BJ (cell line): ENCODE measurements at regions not wholly inside any gene's neighbourhood (a gene's known extent, or its start where the extent isn't known, plus 50 kb on each side); places are given as distances from the start of the nearest gene placed in this dataset.

Source experiments
- CTCF ChIA-PET: fragments of 350-600 bp; formaldehyde crosslinking; extraction: SDS; loops from one replicate; lab custom pipeline; 2021; ENCODE audit warnings: antibody characterized with exemption, inconsistent platforms; lab: Yijun Ruan, JAX
- POLR2A ChIA-PET: fragments of 300-600 bp; sonication (Branson Sonifier 250); formaldehyde crosslinking; extraction: SDS; loops from one replicate; lab custom pipeline; 2021; ENCODE audit warnings: antibody characterized with exemption; lab: Charles Lee
- DNase-seq: peaks from one replicate; pipeline ENCODE4 v3.0.0-alpha.2; 2011; ENCODE audit warnings: low read depth
- H3K27me3 ChIP-seq: 2 replicates; pipeline ENCODE4 v1.6.0; 2011; ENCODE audit warnings: low read length; ENCODE audit not compliant: control insufficient read depth, insufficient read depth
- H3K36me3 ChIP-seq: 2 replicates; pipeline ENCODE4 v1.5.1; 2011; ENCODE audit warnings: low read length; ENCODE audit not compliant: control insufficient read depth, insufficient read depth
- H3K4me3 ChIP-seq: 2 replicates; pipeline ENCODE4 v1.5.1; 2011; ENCODE audit warnings: low read depth, mild to moderate bottlenecking, control low read depth, low read length
- CTCF ChIP-seq: IDR thresholded peaks from 2 replicates; pipeline ENCODE4 v1.5.1; 2011; ENCODE audit warnings: low read depth, mild to moderate bottlenecking, control low read depth, inconsistent platforms, low read length, moderate library complexity; ENCODE audit not compliant: insufficient read depth

- TF ChIP-seq CTCF: no peak
- Histone ChIP-seq H3K36me3 (no peaks in the 10 kb centered on the region), H3K4me3 (no peak overlapping the region), H3K27me3 (peaks cover 5% of the 10 kb centered on the region)
- DNase-seq: no peak
- ChIA-PET CTCF (no interaction called here), POLR2A (no interaction called here)
These were observed 162.8 kb upstream of the ANKH start for GRCh38 chr5:15034379-15034778.

DNA sequence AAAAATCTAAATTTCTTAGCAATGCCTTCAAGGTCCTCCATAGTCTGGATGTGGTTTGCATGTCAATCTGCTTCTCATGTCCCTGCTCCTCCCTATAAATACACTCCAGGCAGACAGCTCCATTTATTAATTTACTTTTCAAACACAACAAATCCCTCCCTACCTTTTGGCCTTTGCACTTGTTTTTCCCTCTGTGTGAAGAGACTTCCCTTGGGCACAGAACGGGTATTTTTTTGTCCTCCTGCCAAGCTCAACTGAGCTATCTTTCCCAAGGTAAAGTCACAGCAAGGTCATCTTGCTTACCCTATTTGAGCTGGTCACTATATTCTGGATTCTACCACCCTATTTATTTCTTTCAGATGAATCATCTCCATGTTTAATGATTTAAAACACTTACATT is 159.6 kb upstream of the ANKH start:
- no peak for TF ChIP-seq CTCF
- H3K27me3 ChIP-seq: peaks cover 6% of the 10 kb centered on the region
- no peak for DNase-seq
- POLR2A ChIA-PET: no interaction called here
- CTCF ChIA-PET: no interaction called here
- no peaks in the 10 kb centered on the region for H3K36me3 ChIP-seq
- no peak overlapping the region for H3K4me3 ChIP-seq

GRCh38 chr5:15027764-15028163 is 156.2 kb upstream of the ANKH start:
- peaks cover 6% of the 10 kb centered on the region for H3K27me3 ChIP-seq
- no peaks in the 10 kb centered on the region for H3K36me3 ChIP-seq
- CTCF ChIA-PET: interaction anchor here (1.5 kb wide), 1 partner anchor 9 kb away, joined by 4 read pairs; no protein-coding TSS in a partner anchor
- no peak for DNase-seq
- POLR2A ChIA-PET: no interaction called here
- no peak overlapping the region for H3K4me3 ChIP-seq
- no peak for TF ChIP-seq CTCF

DNA sequence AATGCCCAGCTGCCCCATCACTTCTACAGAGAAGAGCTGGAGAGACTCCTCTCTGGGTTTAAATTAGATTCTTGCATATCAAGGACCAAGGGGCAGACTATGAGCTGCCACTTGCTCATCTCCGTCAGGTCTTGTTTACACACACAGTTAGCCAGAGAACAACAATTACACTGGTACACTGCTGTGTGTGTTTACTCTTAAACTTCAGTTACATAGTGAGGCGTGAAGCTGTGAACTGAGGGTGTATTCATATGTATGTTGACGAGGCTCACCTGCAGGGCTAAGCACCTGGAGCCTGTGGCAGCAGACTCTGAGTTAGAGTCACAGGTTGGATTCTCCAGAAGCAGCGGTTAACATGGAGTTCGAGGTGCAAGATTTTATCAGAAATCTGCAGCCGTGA is 155.4 kb upstream of the ANKH start:
- H3K27me3 ChIP-seq: peaks cover 6% of the 10 kb centered on the region
- ChIA-PET POLR2A (no interaction called here), CTCF (interaction anchor here (1.4 to 1.5 kb wide), 2 partner anchors 9 to 10 kb away, joined by 3 to 4 read pairs; no protein-coding TSS in a partner anchor)
- TF ChIP-seq CTCF: no peak
- H3K36me3 ChIP-seq: no peaks in the 10 kb centered on the region
- no peak overlapping the region for H3K4me3 ChIP-seq
- DNase-seq: no peak

DNA sequence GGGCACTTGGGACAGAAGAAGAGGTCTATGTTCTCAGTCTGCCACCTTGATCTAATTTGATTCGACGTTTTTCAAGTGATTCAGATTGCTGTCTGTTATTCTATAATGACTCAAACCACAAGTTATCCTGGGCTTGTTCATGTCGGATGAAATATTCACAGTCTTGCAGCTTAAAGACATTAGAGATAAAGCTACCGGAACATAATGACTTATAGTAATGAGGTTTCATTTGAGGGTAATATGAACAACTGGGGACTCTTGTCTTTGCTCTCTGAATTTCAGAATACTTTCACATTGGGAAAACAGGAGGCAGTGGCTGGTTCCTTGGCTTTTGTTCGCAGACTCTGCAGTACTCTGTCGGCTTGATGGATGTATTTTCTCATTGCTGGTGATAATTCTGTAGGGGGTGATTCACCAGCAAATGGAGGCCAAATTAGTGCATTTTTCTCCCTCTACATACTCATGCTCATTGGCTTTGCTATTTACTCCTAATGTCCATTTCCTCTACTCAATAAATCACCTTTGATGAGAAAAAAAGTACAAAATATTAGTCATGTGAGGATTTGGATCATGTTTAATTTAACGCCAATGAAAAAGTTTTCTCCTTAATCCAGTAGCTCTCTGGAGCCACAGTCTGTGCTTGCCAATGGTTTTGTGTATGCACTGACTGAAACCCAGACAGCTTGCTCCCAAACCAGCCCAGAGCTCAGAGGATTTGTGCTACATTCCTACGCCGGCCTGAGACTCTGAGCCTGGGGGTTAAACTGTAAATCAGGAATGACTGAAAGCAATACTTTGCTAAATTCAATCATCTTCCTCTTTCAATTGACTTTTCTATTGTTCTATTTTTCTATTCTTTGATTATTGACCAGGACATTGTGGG is 154.7 kb upstream of the ANKH start:
- POLR2A ChIA-PET: no interaction called here
- no peak for DNase-seq

More for the DNA sequence above, 154.7 kb upstream of the ANKH start:
- H3K36me3 ChIP-seq: no peaks in the 10 kb centered on the region
- TF ChIP-seq CTCF: no peak
- peaks cover 6% of the 10 kb centered on the region for H3K27me3 ChIP-seq
- no peak overlapping the region for H3K4me3 ChIP-seq
- CTCF ChIA-PET: interaction anchor here (1.4 to 1.5 kb wide), 2 partner anchors 8 to 10 kb away, joined by 3 to 4 read pairs; no protein-coding TSS in a partner anchor
